ENCODE measurements at regions not wholly inside any gene's neighbourhood (a gene's known extent, or its start where the extent isn't known, plus 50 kb on each side); places are given as distances from the start of the nearest gene placed in this dataset.
"Not testable (repeated sequence)": the region's sequence is repeated elsewhere in the genome, so short reads cannot be mapped to it uniquely, and the experiment has no call there.

- DNase-seq (ENCODE audit: low read depth): no peak
Observed at GRCh38 chr18:44541781-44542180, 138.9 kb upstream of the SETBP1 start.

DNA sequence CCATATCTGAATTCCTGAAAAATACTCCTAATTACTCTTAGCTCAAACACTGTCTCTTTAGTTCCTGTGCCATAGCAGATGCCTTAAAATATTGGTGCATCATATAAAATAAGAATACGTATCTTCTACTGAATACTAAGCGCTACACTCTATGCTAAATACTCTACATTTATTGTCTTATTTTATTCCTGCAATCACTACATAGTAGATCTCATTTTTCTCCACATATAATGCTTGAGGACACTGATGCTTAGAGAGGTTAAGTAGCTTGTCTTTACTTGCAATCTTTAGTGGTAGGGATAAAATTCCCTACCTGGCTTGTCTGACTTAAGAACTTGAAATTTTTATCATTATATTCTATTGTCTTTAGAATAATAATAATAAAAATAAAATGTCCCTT is 137.3 kb upstream of the SETBP1 start:
- no peak for DNase-seq (ENCODE audit: low read depth)

DNA sequence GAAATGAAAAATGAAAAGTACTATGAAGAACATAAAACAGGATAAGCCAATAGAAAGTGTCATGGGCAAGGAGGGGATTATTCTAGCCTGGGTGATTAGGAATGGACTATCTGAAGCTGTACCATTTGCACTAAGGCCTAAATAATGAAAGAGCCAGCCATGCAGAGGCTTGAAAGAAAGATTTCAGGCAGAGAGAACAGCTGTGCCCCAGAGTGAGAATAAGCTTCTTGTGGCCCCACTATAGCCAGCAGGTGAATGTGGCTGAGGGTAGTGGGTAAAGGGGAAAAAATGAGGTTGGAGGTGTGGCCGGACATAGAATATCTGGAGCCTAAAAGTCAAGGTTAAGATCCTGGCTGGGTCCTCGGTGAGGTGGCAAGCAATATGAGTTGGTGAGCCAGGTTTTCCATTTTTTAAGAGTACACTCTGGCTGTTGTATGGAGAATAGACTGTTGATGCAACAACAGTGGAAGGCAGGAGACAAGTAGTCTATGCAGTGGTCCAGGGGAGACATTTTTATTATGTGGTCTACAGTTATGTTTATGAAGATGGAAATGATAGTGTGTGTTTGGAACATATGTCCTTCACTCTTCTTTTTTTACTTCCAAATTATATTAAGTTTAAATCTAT is 135.2 kb upstream of the SETBP1 start:
- no peak for DNase-seq (ENCODE audit: low read depth)

DNA sequence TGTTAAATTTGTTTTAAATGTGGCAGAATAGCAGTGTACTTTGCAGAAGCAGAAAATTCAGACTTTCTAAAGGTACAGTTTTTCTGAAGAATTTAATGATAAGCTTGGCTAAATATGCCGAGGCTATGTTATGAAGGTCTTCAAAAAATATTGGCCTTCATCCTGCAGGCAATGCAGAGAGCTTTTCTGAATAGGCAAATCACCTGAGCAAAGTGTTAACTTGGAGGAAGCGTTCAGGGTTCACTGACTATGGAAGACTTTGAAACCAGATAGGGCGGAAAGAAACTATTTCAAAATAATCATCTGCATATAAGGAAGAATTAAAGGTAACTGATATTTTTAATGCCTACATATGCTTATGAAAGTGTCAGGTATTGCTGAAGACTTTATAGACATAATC is 133.7 kb upstream of the SETBP1 start:
- no peak for DNase-seq (ENCODE audit: low read depth)

GRCh38 chr18:44548291-44549221 is 132.1 kb upstream of the SETBP1 start:
- DNase-seq (ENCODE audit: low read depth): no peak

DNA sequence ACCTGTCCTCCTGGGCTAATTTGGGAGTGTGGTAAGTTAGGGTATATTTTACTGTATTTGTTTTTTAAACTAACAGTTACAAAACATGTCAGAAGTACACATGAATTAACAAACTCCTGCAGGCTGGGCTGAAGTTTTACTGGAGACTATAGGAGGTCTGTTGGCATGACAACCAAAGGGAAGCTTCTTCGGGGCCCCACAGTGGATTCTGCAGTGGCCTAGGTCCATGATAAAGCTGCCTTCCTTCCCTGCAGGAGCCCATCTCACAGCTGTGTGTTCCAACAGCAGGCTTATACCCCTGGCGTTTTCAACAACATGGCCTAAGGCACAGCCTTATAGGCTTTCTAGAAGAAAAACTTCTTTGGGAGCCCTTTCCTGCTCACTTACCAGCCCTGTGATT is 128.0 kb upstream of the SETBP1 start:
- no peak for DNase-seq (ENCODE audit: low read depth)

GRCh38 chr18:44556296-44556695 is 124.4 kb upstream of the SETBP1 start:
- no peak for DNase-seq (ENCODE audit: low read depth)

DNA sequence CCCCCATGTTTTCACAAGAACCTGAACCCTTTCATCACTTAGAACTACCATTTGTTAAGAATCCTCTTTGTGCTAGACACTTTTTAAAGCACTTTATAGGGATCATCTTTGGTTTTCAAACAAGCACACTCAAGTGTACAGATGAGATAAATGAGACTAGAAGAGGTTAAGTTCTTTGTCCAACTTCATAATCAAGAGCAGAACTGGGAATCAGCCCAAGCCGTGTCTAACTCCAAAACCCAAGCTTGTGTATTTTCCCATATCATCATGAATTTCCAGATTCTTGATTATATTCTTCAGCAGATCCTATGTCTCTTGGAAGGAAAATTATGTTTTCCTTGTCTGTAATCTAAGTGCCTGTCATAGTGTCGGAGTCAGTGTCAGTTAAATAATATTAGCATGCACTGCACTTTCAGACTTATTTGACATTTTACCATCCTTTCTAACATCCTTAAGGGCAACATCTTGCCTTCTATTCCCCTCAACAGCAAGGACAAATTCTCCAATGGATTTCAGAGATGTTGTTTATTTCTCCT is 123.0 kb upstream of the SETBP1 start:
- DNase-seq (ENCODE audit: low read depth): no peak

GRCh38 chr18:44558767-44559166 is 121.9 kb upstream of the SETBP1 start:
- DNase-seq (ENCODE audit: low read depth): no peak

- DNase-seq (ENCODE audit: low read depth): no peak
Observed at GRCh38 chr18:44562986-44563385, 117.7 kb upstream of the SETBP1 start.

DNA sequence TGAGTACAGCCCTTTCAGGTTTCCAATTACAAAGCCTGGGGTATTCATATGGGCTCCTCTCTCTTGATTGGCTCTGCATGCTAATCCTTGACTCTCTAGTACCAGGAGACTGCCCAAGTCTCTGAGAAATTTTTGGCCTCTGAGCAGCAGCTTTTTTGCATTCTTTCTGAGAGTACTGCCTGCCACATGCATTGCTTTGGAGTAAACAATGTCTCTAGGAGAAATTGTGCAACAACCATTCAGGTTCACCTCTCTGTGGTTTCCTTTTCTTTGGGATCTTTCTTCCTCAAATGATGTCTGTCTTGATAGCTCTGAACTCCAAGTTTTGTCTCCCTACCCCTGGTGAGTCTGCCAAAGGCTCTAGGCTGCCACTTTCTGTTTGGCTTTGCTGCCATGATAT is 115.8 kb upstream of the SETBP1 start:
- DNase-seq (ENCODE audit: low read depth): peak; percentile 95

DNA sequence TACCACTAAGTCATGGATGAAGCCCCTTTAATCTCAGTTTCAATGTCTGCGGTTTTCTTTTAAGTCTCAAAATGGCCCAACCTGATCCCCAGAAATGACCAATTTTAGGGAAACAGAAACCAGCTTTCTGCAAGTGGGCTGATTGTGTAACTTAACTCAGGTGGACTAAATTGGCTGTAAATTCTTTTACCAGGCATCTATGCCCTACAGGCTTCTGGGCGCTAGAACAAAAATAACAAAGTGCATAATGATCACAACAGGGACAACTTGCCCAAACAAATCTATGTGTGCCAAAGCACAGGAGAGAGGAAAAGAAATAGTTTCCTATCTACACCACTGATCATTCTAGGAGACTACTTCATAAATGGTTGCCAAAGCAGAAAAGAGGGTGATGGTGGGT is 112.3 kb upstream of the SETBP1 start:
- peak; percentile 86 for DNase-seq (ENCODE audit: low read depth)

GRCh38 chr18:44568986-44569385 is 111.7 kb upstream of the SETBP1 start:
- DNase-seq (ENCODE audit: low read depth): peak; percentile 47

DNA sequence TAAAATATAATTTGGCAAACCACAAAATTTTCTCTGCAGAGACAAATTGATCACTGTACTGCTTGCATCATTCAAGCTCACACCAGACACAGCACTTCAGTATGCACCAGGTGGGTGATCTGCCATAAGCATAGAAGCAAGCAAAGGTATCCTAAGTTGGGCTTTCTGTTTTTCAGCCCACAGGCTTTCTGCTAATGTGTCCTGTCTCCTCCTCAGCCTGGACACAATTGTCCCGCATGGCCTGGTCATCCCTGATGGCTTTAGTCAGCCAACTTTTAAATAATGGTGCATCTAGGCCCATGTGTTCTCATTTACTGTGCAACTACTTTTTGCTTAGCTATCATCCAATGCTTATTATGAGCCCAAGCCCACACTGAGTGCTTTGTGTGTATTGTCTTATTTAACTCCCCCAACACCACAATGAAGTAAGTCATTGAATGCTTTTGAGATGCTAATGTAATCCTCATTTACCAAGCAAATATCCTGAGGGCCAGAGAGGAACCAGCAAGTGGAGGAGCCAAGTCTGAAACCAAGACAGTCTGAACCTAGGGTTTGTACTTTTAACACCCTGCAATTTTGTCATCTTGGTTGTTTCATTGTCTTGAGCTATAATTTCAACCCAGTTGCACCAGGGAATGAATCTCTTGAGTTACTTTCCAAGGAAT is 111.2 kb upstream of the SETBP1 start:
- no peak for DNase-seq (ENCODE audit: low read depth)

DNA sequence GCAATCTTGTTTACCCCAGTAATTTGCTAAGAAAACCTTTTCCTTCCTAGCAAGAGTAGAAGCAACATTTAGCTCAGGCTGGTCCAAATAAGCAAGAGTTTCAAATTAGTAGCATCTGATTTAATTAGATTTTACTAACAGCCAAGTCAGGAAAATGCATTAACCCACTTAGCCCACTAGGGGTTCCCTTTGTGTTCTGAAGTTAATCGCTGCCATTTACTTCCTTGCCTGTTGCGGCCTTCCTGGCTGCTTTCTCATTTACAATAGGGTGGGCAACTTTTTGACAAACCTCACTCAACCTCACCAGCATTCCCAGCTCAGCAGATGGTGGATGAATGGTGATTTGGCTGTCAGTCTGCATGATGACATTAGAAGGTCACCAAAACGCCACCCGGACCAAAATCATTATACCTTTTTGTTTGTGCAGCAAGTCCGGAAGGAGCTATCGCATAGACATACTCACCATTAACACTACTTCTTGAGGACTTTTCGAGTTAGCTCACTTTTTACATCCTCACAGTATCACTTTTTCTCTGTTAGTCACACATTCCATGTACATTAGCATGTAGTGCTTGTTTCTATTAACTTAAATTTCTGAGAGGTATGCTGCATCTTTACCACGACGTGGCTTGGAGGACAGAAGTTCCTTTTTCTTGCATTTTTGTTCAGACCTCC is 101.5 kb upstream of the SETBP1 start:
- DNase-seq (ENCODE audit: low read depth): peak; percentile 53

GRCh38 chr18:44579745-44580144 is 100.9 kb upstream of the SETBP1 start:
- no peak for DNase-seq (ENCODE audit: low read depth)

- DNase-seq (ENCODE audit: low read depth): no peak
Observed at GRCh38 chr18:44580159-44580558, 100.5 kb upstream of the SETBP1 start.

DNA sequence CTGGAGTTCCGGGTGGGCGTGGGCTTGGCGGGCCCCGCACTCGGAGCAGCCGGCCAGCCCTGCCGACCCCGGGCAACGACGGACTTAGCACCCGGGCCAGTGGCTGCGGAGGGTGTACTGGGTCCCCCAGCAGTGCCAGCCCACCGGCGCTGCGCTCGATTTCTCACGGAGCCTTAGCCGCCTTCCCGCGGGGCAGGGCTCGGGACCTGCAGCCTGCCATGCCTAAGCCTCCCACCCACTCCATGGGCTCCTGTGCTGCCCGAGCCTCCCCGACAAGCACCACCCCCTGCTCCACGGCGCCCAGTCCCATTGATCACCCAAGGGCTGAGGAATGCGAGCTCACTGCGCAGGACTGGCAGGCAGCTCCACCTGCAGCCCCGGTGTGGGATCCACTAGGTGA is 99.9 kb upstream of the SETBP1 start:
- DNase-seq (ENCODE audit: low read depth): not testable (repeated sequence)

GRCh38 chr18:44582456-44582855 is 98.2 kb upstream of the SETBP1 start:
- DNase-seq (ENCODE audit: low read depth): no peak

GRCh38 chr18:44584900-44585299 is 95.8 kb upstream of the SETBP1 start:
- DNase-seq (ENCODE audit: low read depth): no peak

DNA sequence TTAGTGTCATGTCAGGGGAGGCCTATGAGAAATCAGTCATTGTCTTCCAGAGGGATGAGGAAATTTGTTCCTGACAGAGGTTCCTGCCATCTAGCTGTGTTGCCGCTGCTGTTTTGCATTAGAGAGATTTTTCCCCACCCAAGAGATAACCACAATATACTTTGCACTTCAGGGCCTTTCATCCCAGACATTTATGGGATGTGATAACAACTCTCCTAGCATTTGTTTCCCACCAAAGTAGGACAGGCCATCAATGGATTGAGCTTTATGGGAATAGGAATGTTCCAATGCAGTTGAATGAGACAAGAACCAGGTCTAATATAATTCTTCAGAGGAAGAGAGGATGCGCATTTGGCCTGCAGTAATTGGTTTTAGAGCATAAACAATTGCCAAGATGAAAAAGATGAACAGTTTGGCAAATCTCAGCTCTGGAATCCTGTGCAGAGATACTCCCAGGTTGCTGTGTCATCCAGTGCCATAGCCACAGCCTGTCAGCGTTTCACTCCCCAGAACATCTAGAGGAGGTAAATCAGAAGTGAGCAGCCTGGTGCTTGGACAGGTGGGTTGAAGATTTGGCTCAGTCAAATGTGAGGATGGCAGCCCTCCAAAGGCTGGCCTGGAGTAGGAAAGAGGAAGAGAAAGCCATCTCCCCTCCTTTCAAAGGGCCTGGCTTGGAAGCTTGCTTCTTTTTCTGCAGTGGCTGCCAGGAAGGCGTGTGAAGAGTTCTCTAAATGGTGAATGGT is 93.7 kb upstream of the SETBP1 start:
- no peak for DNase-seq (ENCODE audit: low read depth)

Measured in renal cortical epithelial cell (primary cell).